ENCODE measurements at regions not wholly inside any gene's neighbourhood (a gene's known extent, or its start where the extent isn't known, plus 50 kb on each side); places are given as distances from the start of the nearest gene placed in this dataset.

- H3K4me3 ChIP-seq (ENCODE audit: low read depth, low read length, poor library complexity, severe bottlenecking) = no peak overlapping the region
- CTCF ChIA-PET = no interaction called here
- no peaks in the 10 kb centered on the region for H3K27me3 ChIP-seq (replicated peaks; ENCODE audit: insufficient read depth, low read depth, low read length, poor library complexity)
- intact Hi-C loops (cut with micrococcal nuclease; ENCODE audit: unreplicated experiment) = no loop called here
- H3K9me3 ChIP-seq (ENCODE audit: low read depth, low read length, poor library complexity, severe bottlenecking) = peaks cover 20% of the 10 kb centered on the region
- no peak overlapping the region for H3K27ac ChIP-seq (ENCODE audit: low read depth, low read length, poor library complexity, severe bottlenecking)
- TF ChIP-seq EZH2 (IDR thresholded peaks at IDR 0.05; ENCODE audit: borderline replicate concordance, low read depth, low read length, poor library complexity, severe bottlenecking) = no peak
- TF ChIP-seq, protein P1, sequence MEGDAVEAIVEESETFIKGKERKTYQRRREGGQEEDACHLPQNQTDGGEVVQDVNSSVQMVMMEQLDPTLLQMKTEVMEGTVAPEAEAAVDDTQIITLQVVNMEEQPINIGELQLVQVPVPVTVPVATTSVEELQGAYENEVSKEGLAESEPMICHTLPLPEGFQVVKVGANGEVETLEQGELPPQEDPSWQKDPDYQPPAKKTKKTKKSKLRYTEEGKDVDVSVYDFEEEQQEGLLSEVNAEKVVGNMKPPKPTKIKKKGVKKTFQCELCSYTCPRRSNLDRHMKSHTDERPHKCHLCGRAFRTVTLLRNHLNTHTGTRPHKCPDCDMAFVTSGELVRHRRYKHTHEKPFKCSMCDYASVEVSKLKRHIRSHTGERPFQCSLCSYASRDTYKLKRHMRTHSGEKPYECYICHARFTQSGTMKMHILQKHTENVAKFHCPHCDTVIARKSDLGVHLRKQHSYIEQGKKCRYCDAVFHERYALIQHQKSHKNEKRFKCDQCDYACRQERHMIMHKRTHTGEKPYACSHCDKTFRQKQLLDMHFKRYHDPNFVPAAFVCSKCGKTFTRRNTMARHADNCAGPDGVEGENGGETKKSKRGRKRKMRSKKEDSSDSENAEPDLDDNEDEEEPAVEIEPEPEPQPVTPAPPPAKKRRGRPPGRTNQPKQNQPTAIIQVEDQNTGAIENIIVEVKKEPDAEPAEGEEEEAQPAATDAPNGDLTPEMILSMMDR (conservative IDR thresholded peaks at IDR 0.05; ENCODE audit: low read depth, low read length) = no peak
- BruUV-seq (replicated peaks) = no TSS peak
- no peak for DNase-seq (ENCODE audit: low spot score)
- H3K36me3 ChIP-seq (ENCODE audit: insufficient read depth, low read length, poor library complexity, severe bottlenecking) = no peaks in the 10 kb centered on the region
- H3K4me1 ChIP-seq (ENCODE audit: insufficient read depth, low read length, poor library complexity, severe bottlenecking) = no peaks in the 10 kb centered on the region
- POLR2A ChIA-PET (ENCODE audit: low non-redundant PET) = no interaction called here
Observed at GRCh38 chr6:81630719-81631118, 121.8 kb downstream of the TENT5A start.

GRCh38 chr6:81625216-81625615 lies 127.3 kb downstream of the TENT5A start:
- CTCF ChIA-PET = no interaction called here
- Histone ChIP-seq H3K4me1 (ENCODE audit: insufficient read depth, low read length, poor library complexity, severe bottlenecking) (no peaks in the 10 kb centered on the region), H3K36me3 (ENCODE audit: insufficient read depth, low read length, poor library complexity, severe bottlenecking) (no peaks in the 10 kb centered on the region), H3K9me3 (ENCODE audit: low read depth, low read length, poor library complexity, severe bottlenecking) (peaks cover 8% of the 10 kb centered on the region), H3K27ac (ENCODE audit: low read depth, low read length, poor library complexity, severe bottlenecking) (no peak overlapping the region), H3K4me3 (ENCODE audit: low read depth, low read length, poor library complexity, severe bottlenecking) (no peak overlapping the region), H3K27me3 (replicated peaks; ENCODE audit: insufficient read depth, low read depth, low read length, poor library complexity) (no peaks in the 10 kb centered on the region)
- TF ChIP-seq EZH2 (IDR thresholded peaks at IDR 0.05; ENCODE audit: borderline replicate concordance, low read depth, low read length, poor library complexity, severe bottlenecking) = no peak
- BruUV-seq (replicated peaks) = no TSS peak
- intact Hi-C loops (cut with micrococcal nuclease; ENCODE audit: unreplicated experiment) = no loop called here
- POLR2A ChIA-PET (ENCODE audit: low non-redundant PET) = no interaction called here
- no peak for DNase-seq (ENCODE audit: low spot score)

DNA sequence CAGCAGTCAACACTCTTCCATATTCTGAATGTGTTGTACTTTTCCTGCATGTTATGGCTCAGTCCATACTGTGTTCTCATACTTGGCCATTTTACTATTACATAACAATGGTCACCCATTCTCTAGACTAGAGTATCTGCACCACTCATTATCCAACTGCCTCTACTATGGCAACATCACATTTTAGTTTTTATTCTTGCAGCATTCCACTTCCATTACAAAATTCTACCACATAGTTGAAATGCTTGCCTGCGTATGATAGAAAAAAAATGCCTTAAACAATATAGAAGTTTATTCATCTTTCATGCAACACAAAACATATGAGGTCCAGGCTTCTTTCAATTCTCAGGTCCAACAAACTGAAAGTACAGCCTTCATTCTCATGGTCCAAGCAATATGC lies 128.0 kb downstream of the TENT5A start:
- no TSS peak for BruUV-seq (replicated peaks)
- DNase-seq (ENCODE audit: low spot score) = no peak

More for the DNA sequence above, 128.0 kb downstream of the TENT5A start:
- intact Hi-C loops (cut with micrococcal nuclease; ENCODE audit: unreplicated experiment) = no loop called here
- H3K27ac ChIP-seq (ENCODE audit: low read depth, low read length, poor library complexity, severe bottlenecking) = no peak overlapping the region
- peaks cover 5% of the 10 kb centered on the region for H3K9me3 ChIP-seq (ENCODE audit: low read depth, low read length, poor library complexity, severe bottlenecking)
- H3K27me3 ChIP-seq (replicated peaks; ENCODE audit: insufficient read depth, low read depth, low read length, poor library complexity) = no peaks in the 10 kb centered on the region
- H3K4me3 ChIP-seq (ENCODE audit: low read depth, low read length, poor library complexity, severe bottlenecking) = no peak overlapping the region
- ChIA-PET CTCF (no interaction called here), POLR2A (ENCODE audit: low non-redundant PET) (no interaction called here)
- H3K36me3 ChIP-seq (ENCODE audit: insufficient read depth, low read length, poor library complexity, severe bottlenecking) = no peaks in the 10 kb centered on the region
- no peak for TF ChIP-seq EZH2 (IDR thresholded peaks at IDR 0.05; ENCODE audit: borderline replicate concordance, low read depth, low read length, poor library complexity, severe bottlenecking)
- TF ChIP-seq, protein P1 (conservative IDR thresholded peaks at IDR 0.05; ENCODE audit: low read depth, low read length) = no peak
- H3K4me1 ChIP-seq (ENCODE audit: insufficient read depth, low read length, poor library complexity, severe bottlenecking) = no peaks in the 10 kb centered on the region
